Neural cell (in vitro differentiated cells): ENCODE measurements at regions not wholly inside any gene's neighbourhood (a gene's known extent, or its start where the extent isn't known, plus 50 kb on each side); places are given as distances from the start of the nearest gene placed in this dataset.

ENCODE experiments used
- H2AFZ ChIP-seq: fragments of 200-600, 300-800 bp; sonication (generic), shearing (Covaris generic); 2 replicates; pipeline ENCODE4 v1.6.0; 2014; ENCODE audit warnings: low read depth, mild to moderate bottlenecking, antibody characterized with exemption, low read length, moderate library complexity
- H3F3A ChIP-seq: fragments of 200-600 bp; shearing (Covaris generic); 2 replicates; pipeline ENCODE4 v1.6.1; 2016; ENCODE audit warnings: mild to moderate bottlenecking, moderate library complexity, mixed read lengths, antibody characterized with exemption, low read length; ENCODE audit not compliant: insufficient read depth, poor library complexity, severe bottlenecking
- H3K27ac ChIP-seq: fragments of 200-600, 300-800 bp; sonication (generic), shearing (Covaris generic); 2 replicates; pipeline ENCODE4 v1.5.1; 2014; ENCODE audit warnings: mild to moderate bottlenecking, low read length, moderate library complexity
- H3K27me3 ChIP-seq: fragments of 300-800, 200-600 bp; sonication (generic), shearing (Covaris generic); 2 replicates; pipeline ENCODE4 v1.6.0; 2014; ENCODE audit warnings: mild to moderate bottlenecking, low read depth, low read length, moderate library complexity; ENCODE audit not compliant: insufficient read depth
- H3K36me3 ChIP-seq: fragments of 300-800, 200-600 bp; sonication (generic), shearing (Covaris generic); 2 replicates; pipeline ENCODE4 v1.5.1; 2014; ENCODE audit warnings: mild to moderate bottlenecking, antibody characterized with exemption, low read length, moderate library complexity; ENCODE audit not compliant: insufficient read depth
- H3K4me2 ChIP-seq: fragments of 300-800, 200-600 bp; sonication (generic), shearing (Covaris generic); 2 replicates; pipeline ENCODE4 v1.6.0; 2014; ENCODE audit warnings: mild to moderate bottlenecking, low read length
- H3K4me3 ChIP-seq: fragments of 300-800, 200-600 bp; sonication (generic), shearing (Covaris generic); 2 replicates; pipeline ENCODE4 v1.5.1; 2014; ENCODE audit warnings: mild to moderate bottlenecking, low read length, moderate library complexity
- H3K79me2 ChIP-seq: fragments of 200-600 bp; shearing (Covaris generic); replicated peaks from 2 replicates; pipeline ENCODE4 v1.6.0; 2014; ENCODE audit warnings: mild to moderate bottlenecking, low read length, moderate library complexity; ENCODE audit not compliant: insufficient read depth
- H3K9ac ChIP-seq: fragments of 300-800, 200-600 bp; sonication (generic), shearing (Covaris generic); 2 replicates; pipeline ENCODE4 v1.6.1; 2016; ENCODE audit warnings: mild to moderate bottlenecking, low read length, mixed read lengths
- H3K9me2 ChIP-seq: fragments of 200-600 bp; shearing (Covaris generic); 2 replicates; pipeline ENCODE4 v1.6.1; 2016; ENCODE audit warnings: mild to moderate bottlenecking, low read length, mixed read lengths; ENCODE audit not compliant: insufficient read depth
- H3K9me3 ChIP-seq: fragments of 200-600, 300-800 bp; sonication (generic), shearing (Covaris generic); 2 replicates; pipeline ENCODE4 v1.6.1; 2016; ENCODE audit warnings: mild to moderate bottlenecking, mixed run types, low read length, moderate library complexity, mixed read lengths
- H4K20me1 ChIP-seq: fragments of 200-600 bp; shearing (Covaris generic); 2 replicates; pipeline ENCODE4 v1.6.1; 2016; ENCODE audit warnings: mild to moderate bottlenecking, mixed run types; ENCODE audit not compliant: insufficient read depth
- EP300 ChIP-seq: fragments of 450-650 bp; conservative IDR thresholded peaks from 2 replicates; pipeline ENCODE4 v1.6.1; 2014; ENCODE audit warnings: antibody characterized with exemption, mild to moderate bottlenecking, moderate library complexity; ENCODE audit not compliant: poor library complexity, severe bottlenecking
- EZH2 ChIP-seq: fragments of 200-600, 300-800 bp; shearing (Covaris generic), sonication (generic); IDR thresholded peaks from 2 replicates; pipeline ENCODE4 v1.6.1; 2014; ENCODE audit warnings: antibody characterized with exemption, low read length, borderline replicate concordance, mild to moderate bottlenecking; ENCODE audit not compliant: insufficient read depth, poor library complexity, severe bottlenecking
- MXI1 ChIP-seq: fragments of 450-650 bp; conservative IDR thresholded peaks from 2 replicates; pipeline ENCODE4 v1.6.1; 2014; ENCODE audit warnings: antibody characterized with exemption, mild to moderate bottlenecking; ENCODE audit not compliant: poor library complexity, severe bottlenecking
- POLR2AphosphoS5 ChIP-seq: IDR thresholded peaks from 2 replicates; pipeline ENCODE4 v1.6.1; 2012
- RAD21 ChIP-seq: fragments of 450-650 bp; conservative IDR thresholded peaks from 2 replicates; pipeline ENCODE4 v1.6.1; 2014; ENCODE audit warnings: antibody characterized with exemption, mild to moderate bottlenecking, moderate library complexity
- SMC3 ChIP-seq: fragments of 450-650 bp; conservative IDR thresholded peaks from 2 replicates; pipeline ENCODE4 v1.6.1; 2014; ENCODE audit warnings: antibody characterized with exemption, mild to moderate bottlenecking, moderate library complexity; ENCODE audit not compliant: poor library complexity
- TAF1 ChIP-seq: IDR thresholded peaks from 2 replicates; pipeline ENCODE4 v1.6.1; 2012; ENCODE audit warnings: low read depth
- TF ChIP-seq, protein P1 (sequence below): fragments of 450-650 bp; IDR thresholded peaks from 2 replicates; pipeline ENCODE4 v1.5.1; 2014; ENCODE audit warnings: antibody characterized with exemption, mild to moderate bottlenecking, moderate library complexity; ENCODE audit not compliant: poor library complexity, severe bottlenecking
- TF ChIP-seq, protein P2 (sequence below): IDR thresholded peaks from 2 replicates; pipeline ENCODE4 v1.6.1; 2012; ENCODE audit warnings: borderline replicate concordance

DNA sequence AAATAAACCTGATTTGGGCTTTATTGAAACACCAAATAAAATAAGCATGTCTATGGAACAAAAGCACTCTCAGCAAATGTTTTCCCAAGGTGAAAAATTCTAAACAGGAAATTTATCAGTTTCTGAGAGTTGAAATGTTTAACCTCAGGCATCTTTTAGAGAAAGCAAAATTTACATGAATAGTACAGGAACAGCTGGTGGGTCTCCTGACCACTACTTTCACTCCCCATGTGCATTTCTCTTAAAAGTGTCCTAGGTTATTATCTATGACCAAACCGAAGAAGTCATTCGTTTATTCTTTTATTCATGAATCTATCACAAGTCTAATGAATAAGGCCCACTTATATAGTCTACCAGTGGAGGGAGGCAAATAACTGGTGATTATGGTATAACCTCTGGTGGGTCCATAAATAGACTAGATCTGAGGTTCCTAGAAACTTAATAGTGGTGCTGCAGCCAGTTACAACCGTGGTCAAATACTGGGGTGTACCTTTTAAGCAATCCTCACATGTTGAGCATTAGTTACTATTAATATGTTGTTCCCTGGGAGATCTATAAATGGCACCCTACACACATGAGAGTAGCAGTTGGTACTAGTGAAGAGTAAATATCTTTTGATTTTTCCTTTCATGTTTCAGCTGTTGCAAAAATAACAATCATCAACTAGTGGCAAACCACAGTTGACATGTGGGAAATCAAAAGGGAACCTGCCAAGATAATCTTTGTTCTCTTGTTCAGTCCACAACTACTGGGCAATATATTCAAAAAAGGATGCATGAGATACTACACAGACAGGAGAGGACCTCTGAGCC is 169.3 kb upstream of the STAC start:
- no peaks in the 10 kb centered on the region for H3F3A ChIP-seq
- TF ChIP-seq, protein P1, sequence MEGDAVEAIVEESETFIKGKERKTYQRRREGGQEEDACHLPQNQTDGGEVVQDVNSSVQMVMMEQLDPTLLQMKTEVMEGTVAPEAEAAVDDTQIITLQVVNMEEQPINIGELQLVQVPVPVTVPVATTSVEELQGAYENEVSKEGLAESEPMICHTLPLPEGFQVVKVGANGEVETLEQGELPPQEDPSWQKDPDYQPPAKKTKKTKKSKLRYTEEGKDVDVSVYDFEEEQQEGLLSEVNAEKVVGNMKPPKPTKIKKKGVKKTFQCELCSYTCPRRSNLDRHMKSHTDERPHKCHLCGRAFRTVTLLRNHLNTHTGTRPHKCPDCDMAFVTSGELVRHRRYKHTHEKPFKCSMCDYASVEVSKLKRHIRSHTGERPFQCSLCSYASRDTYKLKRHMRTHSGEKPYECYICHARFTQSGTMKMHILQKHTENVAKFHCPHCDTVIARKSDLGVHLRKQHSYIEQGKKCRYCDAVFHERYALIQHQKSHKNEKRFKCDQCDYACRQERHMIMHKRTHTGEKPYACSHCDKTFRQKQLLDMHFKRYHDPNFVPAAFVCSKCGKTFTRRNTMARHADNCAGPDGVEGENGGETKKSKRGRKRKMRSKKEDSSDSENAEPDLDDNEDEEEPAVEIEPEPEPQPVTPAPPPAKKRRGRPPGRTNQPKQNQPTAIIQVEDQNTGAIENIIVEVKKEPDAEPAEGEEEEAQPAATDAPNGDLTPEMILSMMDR = no peak
- TF ChIP-seq TAF1 (no peak), EZH2 (no peak), RAD21 (no peak)
- TF ChIP-seq, protein P2, sequence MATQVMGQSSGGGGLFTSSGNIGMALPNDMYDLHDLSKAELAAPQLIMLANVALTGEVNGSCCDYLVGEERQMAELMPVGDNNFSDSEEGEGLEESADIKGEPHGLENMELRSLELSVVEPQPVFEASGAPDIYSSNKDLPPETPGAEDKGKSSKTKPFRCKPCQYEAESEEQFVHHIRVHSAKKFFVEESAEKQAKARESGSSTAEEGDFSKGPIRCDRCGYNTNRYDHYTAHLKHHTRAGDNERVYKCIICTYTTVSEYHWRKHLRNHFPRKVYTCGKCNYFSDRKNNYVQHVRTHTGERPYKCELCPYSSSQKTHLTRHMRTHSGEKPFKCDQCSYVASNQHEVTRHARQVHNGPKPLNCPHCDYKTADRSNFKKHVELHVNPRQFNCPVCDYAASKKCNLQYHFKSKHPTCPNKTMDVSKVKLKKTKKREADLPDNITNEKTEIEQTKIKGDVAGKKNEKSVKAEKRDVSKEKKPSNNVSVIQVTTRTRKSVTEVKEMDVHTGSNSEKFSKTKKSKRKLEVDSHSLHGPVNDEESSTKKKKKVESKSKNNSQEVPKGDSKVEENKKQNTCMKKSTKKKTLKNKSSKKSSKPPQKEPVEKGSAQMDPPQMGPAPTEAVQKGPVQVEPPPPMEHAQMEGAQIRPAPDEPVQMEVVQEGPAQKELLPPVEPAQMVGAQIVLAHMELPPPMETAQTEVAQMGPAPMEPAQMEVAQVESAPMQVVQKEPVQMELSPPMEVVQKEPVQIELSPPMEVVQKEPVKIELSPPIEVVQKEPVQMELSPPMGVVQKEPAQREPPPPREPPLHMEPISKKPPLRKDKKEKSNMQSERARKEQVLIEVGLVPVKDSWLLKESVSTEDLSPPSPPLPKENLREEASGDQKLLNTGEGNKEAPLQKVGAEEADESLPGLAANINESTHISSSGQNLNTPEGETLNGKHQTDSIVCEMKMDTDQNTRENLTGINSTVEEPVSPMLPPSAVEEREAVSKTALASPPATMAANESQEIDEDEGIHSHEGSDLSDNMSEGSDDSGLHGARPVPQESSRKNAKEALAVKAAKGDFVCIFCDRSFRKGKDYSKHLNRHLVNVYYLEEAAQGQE = no peak

DNA sequence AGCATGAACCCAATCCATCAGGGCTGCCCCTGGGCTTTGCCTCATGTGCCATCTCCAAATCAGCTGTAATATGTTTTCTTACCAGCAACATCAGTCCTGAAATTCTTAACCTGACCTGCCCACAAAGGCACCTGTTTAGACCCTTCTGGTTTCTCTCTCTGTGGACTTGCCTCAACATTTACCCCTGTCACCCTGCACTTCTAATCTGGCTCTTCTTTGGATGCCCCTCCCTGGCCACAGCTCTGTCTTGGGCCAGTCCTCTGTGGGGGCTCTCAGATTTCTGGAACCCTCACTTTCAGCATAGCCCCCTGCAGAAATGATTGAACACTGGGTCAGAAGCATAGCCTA is 168.7 kb upstream of the STAC start:
- TF ChIP-seq SMC3 = no peak
- TF ChIP-seq TAF1 = no peak
- TF ChIP-seq EZH2 = no peak
- no peak for TF ChIP-seq MXI1
- TF ChIP-seq, protein P2 = no peak
- TF ChIP-seq, protein P1 = no peak
- no peak for TF ChIP-seq EP300
- no peak for TF ChIP-seq RAD21
- TF ChIP-seq POLR2AphosphoS5 = no peak

More for the DNA sequence above, 169.3 kb upstream of the STAC start:
- Histone ChIP-seq H3K4me3 (no peak overlapping the region), H3K79me2 (no peaks in the 10 kb centered on the region), H3K27me3 (no peaks in the 10 kb centered on the region), H3K9me3 (no peaks in the 10 kb centered on the region), H3K4me2 (no peak overlapping the region), H2AFZ (no peak overlapping the region), H3K9ac (no peak overlapping the region), H4K20me1 (no peaks in the 10 kb centered on the region), H3K27ac (no peak overlapping the region), H3K36me3 (no peaks in the 10 kb centered on the region), H3K9me2 (no peaks in the 10 kb centered on the region)

More for the DNA sequence above, 168.7 kb upstream of the STAC start:
- Histone ChIP-seq H3K27ac (no peak overlapping the region), H3K9ac (no peak overlapping the region), H3K27me3 (no peaks in the 10 kb centered on the region), H2AFZ (no peak overlapping the region), H3K4me2 (no peak overlapping the region), H4K20me1 (no peaks in the 10 kb centered on the region), H3K36me3 (no peaks in the 10 kb centered on the region), H3K4me3 (no peak overlapping the region), H3K9me3 (no peaks in the 10 kb centered on the region), H3K79me2 (no peaks in the 10 kb centered on the region), H3F3A (no peaks in the 10 kb centered on the region), H3K9me2 (no peaks in the 10 kb centered on the region)
